GM21723 (cell line): ENCODE measurements at regions not wholly inside any gene's neighbourhood (a gene's known extent, or its start where the extent isn't known, plus 50 kb on each side); places are given as distances from the start of the nearest gene placed in this dataset.
"Not testable (repeated sequence)": the region's sequence is repeated elsewhere in the genome, so short reads cannot be mapped to it uniquely, and the experiment has no call there.

ENCODE experiments used
- ATAC-seq: cut with Tn5 transposase; IDR thresholded peaks from one replicate; pipeline ENCODE4 v1.9.1; 2021; ENCODE audit warnings: mild to moderate bottlenecking, moderate library complexity; ENCODE audit not compliant: unreplicated experiment

- ATAC-seq, result no peak
Observed at GRCh38 chr1:80202118-80202517, 1195.6 kb upstream of the ADGRL4 start.

DNA sequence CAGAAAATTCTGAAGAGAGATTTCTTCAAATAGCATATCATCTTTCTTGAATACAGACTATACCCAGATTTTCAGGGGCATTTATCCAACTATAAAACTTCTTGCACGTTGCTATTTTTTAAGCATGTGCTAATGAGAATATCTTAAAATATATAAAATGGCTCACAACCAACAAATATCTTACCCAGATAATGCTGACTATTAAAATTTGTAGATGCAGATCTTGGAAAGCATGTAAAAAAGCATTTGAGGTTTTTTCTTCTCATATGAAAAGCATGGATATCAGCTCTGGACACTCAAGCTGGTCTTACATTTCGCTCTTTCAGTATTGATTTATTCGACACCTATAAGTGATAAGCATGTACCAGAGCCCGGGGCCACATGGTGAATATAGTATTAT lies 1187.7 kb upstream of the ADGRL4 start:
- no peak for ATAC-seq

GRCh38 chr1:80181418-80181817 lies 1174.9 kb upstream of the ADGRL4 start:
- ATAC-seq, result no peak

DNA sequence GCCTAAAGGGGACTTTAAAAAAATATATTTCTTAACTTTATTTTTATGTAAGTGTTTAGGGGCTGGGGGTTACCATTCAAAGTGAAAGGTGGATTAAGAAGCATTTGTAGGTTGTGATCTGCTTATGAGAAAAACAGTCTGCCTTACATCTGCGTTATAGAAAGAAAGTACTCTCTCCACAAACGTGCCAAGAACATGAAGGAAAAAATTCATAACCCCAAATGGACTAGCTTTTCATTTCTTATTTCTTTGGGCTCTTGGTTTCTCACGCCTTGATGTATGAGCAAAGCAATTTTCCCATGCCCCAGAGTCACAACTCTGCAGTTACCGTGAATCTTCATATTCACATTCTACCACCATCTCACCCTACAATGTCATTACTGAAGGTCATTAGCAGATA lies 1165.1 kb upstream of the ADGRL4 start:
- ATAC-seq, result no peak

GRCh38 chr1:80170811-80171485 lies 1164.4 kb upstream of the ADGRL4 start:
- ATAC-seq, result no peak

DNA sequence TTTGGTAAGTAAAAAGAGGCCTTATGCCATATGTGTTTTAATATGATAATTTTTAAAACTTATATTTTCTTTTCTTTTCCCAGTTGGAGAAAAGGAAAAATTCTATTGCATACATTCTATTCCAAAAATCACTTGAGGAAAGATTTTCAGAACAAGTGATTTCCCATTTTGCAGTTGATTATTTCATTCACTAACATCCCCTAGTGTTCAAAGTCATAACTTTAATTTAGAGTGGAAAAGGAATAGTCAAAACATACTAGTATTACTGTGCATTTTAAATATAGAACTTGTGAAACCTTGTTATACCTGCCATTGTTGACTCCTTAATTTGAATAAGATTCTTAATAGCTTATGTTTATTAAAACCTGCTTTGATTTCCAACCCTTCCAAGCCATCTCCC lies 1157.6 kb upstream of the ADGRL4 start:
- no peak for ATAC-seq

DNA sequence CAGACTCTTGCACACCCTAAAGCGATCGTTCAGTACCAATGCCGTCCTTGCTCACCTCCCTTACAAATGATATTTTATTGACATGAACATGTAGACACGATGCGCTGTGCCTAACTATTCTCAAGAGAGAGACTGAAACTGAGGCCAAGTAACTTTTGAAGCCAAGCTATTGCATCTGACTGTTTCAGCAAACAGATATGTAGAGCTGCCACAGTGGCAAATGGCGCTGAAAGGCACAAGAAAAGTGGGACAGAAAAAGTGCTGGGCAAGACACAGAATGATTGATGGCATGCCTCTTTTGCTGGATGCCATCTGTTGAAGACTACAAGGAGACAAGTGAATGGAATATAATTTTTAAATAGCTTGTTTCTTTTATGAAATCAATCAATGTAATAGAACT lies 1157.2 kb upstream of the ADGRL4 start:
- no peak for ATAC-seq

GRCh38 chr1:80158771-80159170 lies 1152.2 kb upstream of the ADGRL4 start:
- ATAC-seq, result no peak

- no peak for ATAC-seq
Observed at GRCh38 chr1:80158266-80158665, 1151.7 kb upstream of the ADGRL4 start.

DNA sequence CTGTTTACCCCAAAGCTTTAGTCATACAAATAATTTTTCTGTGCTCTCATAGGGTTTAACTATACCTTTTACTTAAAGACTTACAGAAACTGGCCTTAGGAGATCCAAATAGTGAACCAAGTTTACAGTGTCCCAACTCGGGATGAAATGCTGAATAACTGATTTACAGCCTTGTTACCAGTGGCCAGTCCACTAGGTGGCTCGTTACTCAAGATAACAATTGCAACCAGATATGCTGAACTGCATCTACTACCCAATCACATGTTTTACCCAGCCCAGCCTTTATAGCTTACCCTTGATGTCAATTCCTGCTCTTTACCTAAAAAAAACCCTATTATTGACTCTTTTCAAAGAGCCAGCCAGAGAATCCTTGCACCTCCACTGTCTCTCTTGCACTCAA lies 1148.8 kb upstream of the ADGRL4 start:
- ATAC-seq, result no peak

DNA sequence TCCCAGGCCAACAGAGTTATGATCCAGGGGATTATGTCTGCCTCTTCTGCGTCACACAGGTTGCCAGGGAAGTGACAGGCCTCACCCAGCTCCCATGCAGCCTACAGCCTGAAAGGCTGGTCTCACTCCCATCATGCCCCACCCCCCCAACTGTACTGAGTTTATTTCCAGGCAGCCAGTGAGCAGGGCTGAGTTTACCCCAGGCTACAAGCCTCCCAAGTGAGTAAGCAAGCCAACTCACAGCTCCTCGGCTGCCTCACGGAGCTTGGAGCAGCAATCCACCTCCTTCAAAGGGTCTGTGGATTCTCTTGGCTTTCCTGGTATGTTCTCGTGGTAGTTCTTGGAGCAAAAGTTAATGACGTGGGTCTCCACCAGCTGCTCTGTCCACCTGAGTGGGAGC lies 1147.6 kb upstream of the ADGRL4 start:
- no peak for ATAC-seq

GRCh38 chr1:80153762-80154161 lies 1147.2 kb upstream of the ADGRL4 start:
- ATAC-seq, result no peak

GRCh38 chr1:80143361-80143760 lies 1136.8 kb upstream of the ADGRL4 start:
- ATAC-seq, result no peak

GRCh38 chr1:80137946-80138602 lies 1131.5 kb upstream of the ADGRL4 start:
- not testable (repeated sequence) for ATAC-seq

DNA sequence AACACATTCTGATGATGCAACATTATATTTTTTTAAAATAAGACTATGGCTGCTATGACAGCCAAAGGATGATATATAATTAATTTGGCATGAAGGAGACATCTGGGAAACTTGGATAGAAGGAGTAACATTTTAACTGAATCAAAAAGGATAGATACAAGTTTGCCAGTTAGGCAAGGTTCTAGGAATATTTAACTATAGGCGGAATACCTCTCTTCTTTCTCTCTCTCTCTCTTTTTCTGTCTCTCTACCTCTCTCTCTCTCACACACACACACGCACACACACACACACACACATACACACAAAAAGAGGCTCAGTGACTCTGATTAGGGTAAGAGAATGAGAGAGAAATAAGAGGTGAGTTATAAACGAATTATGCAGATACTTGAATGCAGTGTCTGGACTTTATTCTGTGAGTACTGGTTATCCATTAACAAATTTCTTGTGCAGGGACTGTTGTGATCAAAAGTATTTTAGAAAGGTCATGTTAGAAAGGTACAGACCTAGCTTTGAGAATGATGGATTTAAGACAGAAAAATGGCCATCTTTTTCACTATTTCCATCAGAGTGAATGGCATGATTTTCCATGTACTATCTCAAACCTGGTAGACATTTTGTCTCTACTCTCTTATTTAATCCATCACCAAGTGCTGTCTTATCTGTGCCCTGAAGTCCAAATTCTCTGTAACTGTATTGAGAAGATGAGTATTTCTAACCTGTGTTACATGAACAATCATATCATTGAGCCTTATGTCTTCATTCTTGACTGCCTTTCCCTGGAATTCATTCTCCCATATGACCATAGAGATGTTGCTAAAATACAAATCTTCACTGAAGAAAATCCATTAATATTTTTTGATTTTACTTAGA lies 1106.9 kb upstream of the ADGRL4 start:
- ATAC-seq, result no peak

- ATAC-seq, result no peak
Observed at GRCh38 chr1:80101159-80101558, 1094.6 kb upstream of the ADGRL4 start.

- no peak for ATAC-seq
Observed at GRCh38 chr1:80099713-80100112, 1093.2 kb upstream of the ADGRL4 start.

GRCh38 chr1:80085067-80085466 lies 1078.5 kb upstream of the ADGRL4 start:
- ATAC-seq, result no peak

- no peak for ATAC-seq
Observed at GRCh38 chr1:80083892-80084291, 1077.4 kb upstream of the ADGRL4 start.

GRCh38 chr1:80076469-80076868 lies 1069.9 kb upstream of the ADGRL4 start:
- no peak for ATAC-seq

DNA sequence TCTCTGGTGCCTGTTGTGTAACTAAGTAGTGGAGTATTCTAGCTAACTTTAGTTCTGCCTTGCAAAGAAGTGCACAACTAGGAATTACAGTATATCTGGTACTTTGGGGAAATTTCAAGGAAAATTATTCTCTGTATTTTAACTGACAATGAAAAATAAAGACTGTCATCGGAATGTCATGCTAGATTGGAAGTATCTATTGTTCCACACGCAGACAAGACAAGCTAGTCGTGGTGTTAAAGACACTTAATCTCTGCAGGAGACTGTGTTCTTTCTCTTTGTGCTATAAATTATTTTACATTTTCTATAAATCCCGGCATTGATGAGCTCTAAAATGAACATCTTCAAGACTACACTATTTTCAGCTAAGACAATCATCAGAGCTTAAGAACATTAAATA lies 1068.8 kb upstream of the ADGRL4 start:
- no peak for ATAC-seq

DNA sequence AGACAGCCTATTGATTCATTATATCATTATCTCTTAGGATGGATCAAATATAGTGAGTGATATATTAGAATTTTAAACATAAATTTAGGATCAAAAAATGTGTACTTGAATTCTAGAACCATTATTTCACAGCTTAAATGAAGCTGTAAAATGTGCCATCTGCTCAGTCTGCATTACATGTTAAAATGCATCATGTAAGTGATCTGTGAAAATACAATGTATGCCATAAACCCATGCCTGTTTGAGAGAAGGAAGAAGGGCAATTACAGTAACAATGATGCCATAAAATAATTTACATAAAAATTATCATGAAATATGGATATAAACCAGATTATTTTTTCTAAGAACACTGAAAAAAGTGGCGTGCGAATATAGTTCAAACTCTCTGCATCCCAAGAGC lies 1066.0 kb upstream of the ADGRL4 start:
- ATAC-seq, result no peak
